ENCODE measurements at regions not wholly inside any gene's neighbourhood (a gene's known extent, or its start where the extent isn't known, plus 50 kb on each side); places are given as distances from the start of the nearest gene placed in this dataset.

DNA sequence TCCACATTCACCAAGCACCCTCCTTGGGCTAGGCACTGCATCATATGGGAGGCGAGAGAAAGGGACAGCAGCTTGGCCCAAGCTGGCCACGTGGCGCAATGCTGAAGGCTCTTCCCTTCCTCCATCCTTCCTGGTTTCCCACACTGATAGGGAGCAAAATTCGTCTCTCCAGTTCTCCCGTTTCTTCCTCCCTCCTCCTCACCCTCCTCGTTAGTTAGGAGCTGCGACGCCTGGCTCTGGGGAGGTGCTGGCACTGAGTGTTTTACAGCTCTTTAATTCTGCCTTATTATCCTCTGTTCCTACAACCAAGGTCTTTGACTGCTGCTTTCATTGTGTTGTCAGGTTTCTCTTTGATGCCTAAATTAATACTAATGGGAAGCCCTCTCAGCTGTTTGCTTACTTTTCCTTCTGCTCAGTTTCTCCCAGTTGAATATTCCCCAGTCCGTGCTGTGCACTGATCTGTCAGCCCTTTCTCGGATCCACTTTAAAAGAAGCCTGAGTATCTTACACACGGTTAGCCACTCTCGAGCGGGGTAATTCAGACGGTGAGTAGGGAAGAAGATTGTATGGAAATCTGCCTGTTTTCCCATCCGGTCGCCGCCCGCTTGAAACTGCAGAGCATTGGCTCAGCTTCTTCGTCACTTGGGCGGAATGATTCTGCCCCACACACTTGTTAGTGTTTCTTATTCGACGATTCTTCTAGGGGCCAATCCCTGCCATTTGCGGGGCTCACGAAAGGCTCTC, 56.2 kb upstream of the SMYD2 start:
- TF ChIP-seq, protein P1, sequence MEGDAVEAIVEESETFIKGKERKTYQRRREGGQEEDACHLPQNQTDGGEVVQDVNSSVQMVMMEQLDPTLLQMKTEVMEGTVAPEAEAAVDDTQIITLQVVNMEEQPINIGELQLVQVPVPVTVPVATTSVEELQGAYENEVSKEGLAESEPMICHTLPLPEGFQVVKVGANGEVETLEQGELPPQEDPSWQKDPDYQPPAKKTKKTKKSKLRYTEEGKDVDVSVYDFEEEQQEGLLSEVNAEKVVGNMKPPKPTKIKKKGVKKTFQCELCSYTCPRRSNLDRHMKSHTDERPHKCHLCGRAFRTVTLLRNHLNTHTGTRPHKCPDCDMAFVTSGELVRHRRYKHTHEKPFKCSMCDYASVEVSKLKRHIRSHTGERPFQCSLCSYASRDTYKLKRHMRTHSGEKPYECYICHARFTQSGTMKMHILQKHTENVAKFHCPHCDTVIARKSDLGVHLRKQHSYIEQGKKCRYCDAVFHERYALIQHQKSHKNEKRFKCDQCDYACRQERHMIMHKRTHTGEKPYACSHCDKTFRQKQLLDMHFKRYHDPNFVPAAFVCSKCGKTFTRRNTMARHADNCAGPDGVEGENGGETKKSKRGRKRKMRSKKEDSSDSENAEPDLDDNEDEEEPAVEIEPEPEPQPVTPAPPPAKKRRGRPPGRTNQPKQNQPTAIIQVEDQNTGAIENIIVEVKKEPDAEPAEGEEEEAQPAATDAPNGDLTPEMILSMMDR (IDR thresholded peaks at IDR 0.05; ENCODE audit: low read length) = no peak
- TF ChIP-seq EZH2 (IDR thresholded peaks at IDR 0.05; ENCODE audit: borderline replicate concordance, low read length) = no peak

Measured in OCI-LY1 (cell line).